CD4-positive, CD25-positive, alpha-beta regulatory T cell (primary cell): ENCODE measurements at regions not wholly inside any gene's neighbourhood (a gene's known extent, or its start where the extent isn't known, plus 50 kb on each side); places are given as distances from the start of the nearest gene placed in this dataset.

ENCODE experiments used
- ATAC-seq, 2 donors: fragments of 150-1000 bp; cut with Tn5 transposase; one replicate each; pipeline ENCODE4 v1.10.0; 2021; ENCODE audit warnings: low read depth in 2 of 2, moderate number of reproducible peaks in 2 of 2, moderate library complexity in 1 of 2
- DNase-seq, 3 donors: peaks; one replicate each; pipeline versions ENCODE4 v3.0.0 to v3.0.0-alpha.2; 2012 to 2022; ENCODE audit warnings: mixed read lengths in 1 of 3
- H3K27ac ChIP-seq: one replicate; pipeline ENCODE4 v1.7.0; 2013; ENCODE audit warnings: mild to moderate bottlenecking, low read length; ENCODE audit not compliant: insufficient read depth, poor library complexity, severe bottlenecking
- H3K27me3 ChIP-seq: one replicate; pipeline ENCODE4 v1.7.0; 2013; ENCODE audit warnings: low read length; ENCODE audit not compliant: control insufficient read depth, insufficient read depth
- H3K36me3 ChIP-seq: one replicate; pipeline ENCODE4 v1.7.0; 2013; ENCODE audit warnings: mild to moderate bottlenecking, low read length, moderate library complexity; ENCODE audit not compliant: control insufficient read depth, insufficient read depth
- H3K4me1 ChIP-seq: 2 replicates; pipeline ENCODE4 v1.7.0; 2013; ENCODE audit warnings: mild to moderate bottlenecking, low read length; ENCODE audit not compliant: insufficient read depth, control insufficient read depth, poor library complexity, severe bottlenecking
- H3K4me3 ChIP-seq: one replicate; pipeline ENCODE4 v1.7.0; 2013; ENCODE audit warnings: low read depth, mild to moderate bottlenecking, low read length, moderate library complexity
- H3K9me3 ChIP-seq, 2 experiments: 1 replicate in 1 of 2; 2 replicates in 1 of 2; pipeline ENCODE4 v1.7.0; 2013; ENCODE audit warnings: low read length in 2 of 2, mild to moderate bottlenecking in 1 of 2, moderate library complexity in 1 of 2; ENCODE audit not compliant: control insufficient read depth in 2 of 2
- H3K27ac Mint-ChIP-seq, 3 donors: one replicate each; pipeline ENCODE4 v1.8.0; 2020 to 2022; ENCODE audit warnings: mild to moderate bottlenecking in 3 of 3, mixed read lengths in 3 of 3, moderate library complexity in 2 of 3
- H3K27me3 Mint-ChIP-seq: one replicate; pipeline ENCODE4 v1.8.0; 2022; ENCODE audit warnings: mild to moderate bottlenecking, mixed read lengths
- H3K36me3 Mint-ChIP-seq: one replicate; pipeline ENCODE4 v1.8.0; 2020; ENCODE audit warnings: mixed read lengths
- H3K4me1 Mint-ChIP-seq, 4 donors: one replicate each; pipeline ENCODE4 v1.8.0; 2020 to 2022; ENCODE audit warnings: mixed read lengths in 4 of 4, mild to moderate bottlenecking in 1 of 4
- H3K4me3 Mint-ChIP-seq, 4 donors: one replicate each; pipeline ENCODE4 v1.8.0; 2020 to 2022; ENCODE audit warnings: mild to moderate bottlenecking in 4 of 4, mixed read lengths in 4 of 4, moderate library complexity in 3 of 4
- H3K9me3 Mint-ChIP-seq, 7 donors: one replicate each; pipeline ENCODE4 v1.8.0; 2020 to 2022; ENCODE audit warnings: mixed read lengths in 7 of 7, mild to moderate bottlenecking in 3 of 7, moderate library complexity in 2 of 7

DNA sequence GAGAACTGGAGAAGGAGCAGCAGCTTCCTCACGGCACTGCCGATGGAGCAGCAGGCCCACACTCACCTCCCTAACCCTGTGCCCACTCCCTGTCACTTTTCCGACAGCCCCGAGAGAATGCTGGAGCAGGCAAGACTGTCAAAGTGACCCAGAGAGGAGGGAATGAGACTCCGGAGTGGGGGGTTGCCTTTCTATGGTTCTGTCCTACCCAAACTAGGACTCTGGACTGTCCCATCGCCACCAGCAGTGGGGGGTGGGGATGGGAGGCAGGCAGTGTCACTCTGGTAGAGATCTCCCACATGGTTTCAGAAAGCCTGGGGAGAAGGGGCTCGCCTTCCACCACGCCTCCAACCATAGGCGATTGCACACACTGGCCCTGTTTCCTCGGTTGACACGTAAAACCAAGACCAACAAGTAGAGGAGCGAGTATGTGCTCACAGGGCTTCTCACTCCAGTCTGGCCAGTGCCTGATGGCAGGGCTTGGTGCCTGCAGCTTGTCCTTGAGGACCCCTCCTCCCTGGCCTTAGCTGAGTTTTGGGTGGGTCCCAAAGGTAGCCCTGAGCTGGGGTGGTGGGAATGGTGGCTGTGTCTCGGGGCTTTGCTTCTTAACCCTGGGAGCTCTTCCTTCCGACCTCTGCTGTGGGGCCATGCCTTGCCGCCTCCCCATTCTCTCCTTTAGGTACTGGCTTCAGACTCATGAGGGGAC, 148.5 kb downstream of the PTPN20 start:
- no peaks in the 10 kb centered on the region for H3K36me3 Mint-ChIP-seq
- H3K4me1 Mint-ChIP-seq: no peaks in the 10 kb centered on the region
- no peak overlapping the region for H3K4me3 Mint-ChIP-seq
- H3K4me1 ChIP-seq: no peaks in the 10 kb centered on the region
- no peaks in the 10 kb centered on the region for H3K9me3 ChIP-seq
- DNase-seq: no peak
- H3K36me3 ChIP-seq: no peaks in the 10 kb centered on the region
- no peak overlapping the region for H3K4me3 ChIP-seq
- H3K27me3 Mint-ChIP-seq: peaks cover 6% of the 10 kb centered on the region
- no peak overlapping the region for H3K27ac ChIP-seq
- ATAC-seq: no peak
- H3K27me3 ChIP-seq: no peaks in the 10 kb centered on the region
- H3K27ac Mint-ChIP-seq: no peak overlapping the region
- H3K9me3 Mint-ChIP-seq: peaks cover 0 to 2% (median 0%) of the 10 kb centered on the region in 7 donors

DNA sequence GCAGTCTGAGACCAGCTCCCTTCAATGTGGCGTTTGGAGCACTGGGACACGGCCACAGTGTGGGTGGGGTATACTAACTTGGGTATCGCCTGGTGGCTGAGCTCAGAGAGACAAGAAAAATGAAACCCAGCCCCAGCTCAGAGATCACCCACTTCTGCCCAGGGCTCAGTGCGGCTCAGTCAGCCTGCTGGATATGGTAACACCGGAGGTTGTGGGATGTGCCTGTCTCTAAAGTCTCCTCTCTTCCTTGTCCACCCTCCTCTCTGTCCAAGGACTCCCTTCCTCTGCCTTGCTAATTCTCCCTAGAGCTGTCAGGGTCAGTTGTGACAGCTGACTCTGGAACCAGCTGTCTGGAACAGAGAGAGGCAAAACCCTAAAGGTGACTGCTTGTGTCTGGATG, 149.1 kb downstream of the PTPN20 start:
- Mint-ChIP-seq H3K36me3 (no peaks in the 10 kb centered on the region), H3K9me3 (peaks cover 0 to 2% (median 0%) of the 10 kb centered on the region in 7 donors), H3K27ac (no peak overlapping the region), H3K4me3 (no peak overlapping the region), H3K27me3 (peaks cover 6% of the 10 kb centered on the region), H3K4me1 (no peaks in the 10 kb centered on the region)
- Histone ChIP-seq H3K4me3 (no peak overlapping the region), H3K4me1 (no peaks in the 10 kb centered on the region), H3K36me3 (no peaks in the 10 kb centered on the region), H3K27ac (no peak overlapping the region), H3K27me3 (no peaks in the 10 kb centered on the region), H3K9me3 (no peaks in the 10 kb centered on the region)
- no peak for DNase-seq
- no peak for ATAC-seq

DNA sequence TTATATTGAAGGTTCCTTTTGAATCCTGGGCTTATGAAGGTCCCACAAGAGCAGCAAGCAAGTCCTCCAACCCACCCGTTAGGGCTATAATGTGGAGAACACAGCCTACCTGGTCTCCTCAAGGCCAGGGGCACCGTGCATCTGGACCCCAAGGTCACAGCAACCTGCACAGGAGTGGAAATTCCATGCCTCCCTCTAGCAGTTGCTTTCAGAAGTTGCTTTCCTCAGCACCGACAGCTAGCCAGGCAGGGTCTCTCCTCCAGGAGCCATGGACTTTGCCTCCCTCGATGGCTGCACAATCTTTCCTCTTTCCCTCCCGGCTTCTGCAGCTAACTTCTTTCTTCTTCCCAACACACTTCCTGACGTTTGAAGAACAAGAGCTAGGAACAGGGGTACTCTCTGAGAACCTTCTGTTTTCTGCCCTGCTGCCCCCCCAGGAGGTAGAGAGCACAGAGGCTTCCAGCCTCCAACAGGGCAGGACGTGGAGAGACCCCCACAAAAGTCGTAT, 149.8 kb downstream of the PTPN20 start:
- Mint-ChIP-seq H3K4me3 (no peak overlapping the region), H3K36me3 (no peaks in the 10 kb centered on the region), H3K9me3 (peaks cover 0 to 2% (median 0%) of the 10 kb centered on the region in 7 donors), H3K27ac (no peak overlapping the region), H3K27me3 (peaks cover 8% of the 10 kb centered on the region), H3K4me1 (no peaks in the 10 kb centered on the region)
- Histone ChIP-seq H3K36me3 (no peaks in the 10 kb centered on the region), H3K27ac (no peak overlapping the region), H3K4me3 (no peak overlapping the region), H3K4me1 (no peaks in the 10 kb centered on the region), H3K9me3 (no peaks in the 10 kb centered on the region), H3K27me3 (no peaks in the 10 kb centered on the region)
- DNase-seq (no peak), ATAC-seq (no peak)

DNA sequence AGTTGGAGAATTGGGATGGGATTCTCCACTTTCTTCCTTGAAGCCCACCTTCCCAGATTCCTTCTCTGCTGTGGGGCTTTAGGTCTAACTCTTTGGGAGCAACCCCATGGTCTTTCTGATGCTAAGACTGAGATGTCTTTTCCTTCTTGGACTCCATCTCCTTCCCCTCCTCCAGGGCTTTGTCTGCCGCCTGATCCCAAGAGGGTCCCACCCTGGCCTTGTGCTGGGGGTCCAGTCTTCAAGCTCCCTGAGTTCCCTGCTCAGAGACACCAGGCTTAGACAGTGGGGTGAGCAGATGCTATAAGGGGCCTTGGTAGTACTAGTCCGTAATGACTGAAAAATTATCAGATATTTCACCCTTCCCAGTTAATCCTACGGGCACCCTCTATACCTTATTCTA, 150.5 kb downstream of the PTPN20 start:
- ATAC-seq (no peak), DNase-seq (no peak)
- Histone ChIP-seq H3K4me3 (no peak overlapping the region), H3K9me3 (no peaks in the 10 kb centered on the region), H3K36me3 (no peaks in the 10 kb centered on the region), H3K27ac (no peak overlapping the region), H3K4me1 (no peaks in the 10 kb centered on the region), H3K27me3 (no peaks in the 10 kb centered on the region)
- H3K36me3 Mint-ChIP-seq: no peaks in the 10 kb centered on the region
- no peak overlapping the region for H3K4me3 Mint-ChIP-seq
- H3K27me3 Mint-ChIP-seq: peaks cover 9% of the 10 kb centered on the region
- peaks cover 0 to 2% (median 0%) of the 10 kb centered on the region in 7 donors for H3K9me3 Mint-ChIP-seq
- no peak overlapping the region for H3K27ac Mint-ChIP-seq
- H3K4me1 Mint-ChIP-seq: no peaks in the 10 kb centered on the region

DNA sequence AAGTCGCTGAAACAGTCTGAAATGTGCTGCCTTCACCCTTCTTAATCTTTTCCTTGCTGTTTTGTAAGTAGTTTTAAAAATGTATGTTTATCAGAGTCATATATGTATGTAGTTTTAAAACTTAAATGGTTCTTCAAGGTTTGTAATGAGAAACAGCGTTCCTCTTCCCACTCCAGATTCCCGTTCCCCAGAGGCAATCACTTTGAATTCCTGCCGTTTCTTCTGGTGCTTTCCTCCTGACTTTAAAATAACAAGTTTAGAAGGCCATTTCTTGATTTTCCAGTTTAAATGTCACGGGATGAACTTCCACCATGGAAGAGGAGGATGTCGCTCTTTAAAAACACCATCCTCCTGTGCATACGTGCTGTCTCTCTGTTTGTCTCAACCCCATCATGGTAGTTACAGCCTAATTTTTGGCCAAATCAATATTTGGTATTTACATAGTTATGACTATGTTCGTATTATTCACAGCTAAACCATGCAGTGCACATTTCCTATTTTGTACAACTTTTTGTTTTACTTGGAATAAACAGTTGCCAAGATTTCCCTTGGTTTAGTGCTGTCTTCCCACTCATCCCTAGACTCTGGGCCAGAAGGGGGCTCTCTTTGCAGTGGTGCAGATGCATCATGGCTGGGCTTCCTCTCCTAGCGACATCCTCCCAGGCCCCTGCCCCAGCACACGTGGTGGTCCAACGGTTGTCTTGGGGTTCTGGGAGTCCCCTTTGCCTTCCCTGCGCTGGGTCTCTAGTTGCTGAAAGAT, 151.4 kb downstream of the PTPN20 start:
- H3K4me1 ChIP-seq: no peaks in the 10 kb centered on the region
- ATAC-seq: no peak
- no peaks in the 10 kb centered on the region for H3K36me3 ChIP-seq
- H3K27ac ChIP-seq: no peak overlapping the region
- no peak overlapping the region for H3K4me3 Mint-ChIP-seq
- no peak overlapping the region for H3K4me3 ChIP-seq
- H3K27me3 Mint-ChIP-seq: peaks cover 9% of the 10 kb centered on the region
- H3K4me1 Mint-ChIP-seq: no peaks in the 10 kb centered on the region
- no peak overlapping the region for H3K27ac Mint-ChIP-seq
- no peaks in the 10 kb centered on the region for H3K27me3 ChIP-seq
- no peaks in the 10 kb centered on the region for H3K36me3 Mint-ChIP-seq
- H3K9me3 Mint-ChIP-seq: peaks cover 0 to 2% (median 0%) of the 10 kb centered on the region in 7 donors
- DNase-seq: no peak
- no peaks in the 10 kb centered on the region for H3K9me3 ChIP-seq

DNA sequence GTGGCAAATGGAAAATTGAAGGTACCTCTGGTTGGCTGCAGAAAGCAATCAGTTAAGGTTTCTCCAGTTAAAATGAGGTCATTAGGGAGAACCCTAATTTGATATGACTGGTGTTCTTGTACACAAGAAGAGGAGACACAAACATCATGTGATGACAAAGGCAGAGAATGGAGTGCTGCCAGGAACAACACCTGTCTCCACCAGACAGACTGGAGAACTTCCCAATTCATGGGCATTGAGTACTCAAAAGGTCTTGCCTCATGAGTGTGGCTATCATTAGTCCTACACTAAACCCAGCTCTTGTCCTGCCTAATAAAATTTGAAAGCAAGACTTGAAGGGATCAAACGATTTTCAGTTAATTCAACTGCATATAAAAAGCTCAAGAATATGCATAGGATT, 152.6 kb downstream of the PTPN20 start:
- DNase-seq (no peak), ATAC-seq (no peak)
- no peak overlapping the region for H3K4me3 ChIP-seq
- Mint-ChIP-seq H3K9me3 (peaks cover 0 to 1% (median 0%) of the 10 kb centered on the region in 7 donors), H3K27ac (no peak overlapping the region), H3K4me3 (no peak overlapping the region), H3K36me3 (no peaks in the 10 kb centered on the region), H3K27me3 (peaks cover 4% of the 10 kb centered on the region), H3K4me1 (no peaks in the 10 kb centered on the region)
- no peaks in the 10 kb centered on the region for H3K36me3 ChIP-seq
- no peaks in the 10 kb centered on the region for H3K4me1 ChIP-seq
- H3K9me3 ChIP-seq: no peaks in the 10 kb centered on the region
- no peaks in the 10 kb centered on the region for H3K27me3 ChIP-seq
- H3K27ac ChIP-seq: no peak overlapping the region

DNA sequence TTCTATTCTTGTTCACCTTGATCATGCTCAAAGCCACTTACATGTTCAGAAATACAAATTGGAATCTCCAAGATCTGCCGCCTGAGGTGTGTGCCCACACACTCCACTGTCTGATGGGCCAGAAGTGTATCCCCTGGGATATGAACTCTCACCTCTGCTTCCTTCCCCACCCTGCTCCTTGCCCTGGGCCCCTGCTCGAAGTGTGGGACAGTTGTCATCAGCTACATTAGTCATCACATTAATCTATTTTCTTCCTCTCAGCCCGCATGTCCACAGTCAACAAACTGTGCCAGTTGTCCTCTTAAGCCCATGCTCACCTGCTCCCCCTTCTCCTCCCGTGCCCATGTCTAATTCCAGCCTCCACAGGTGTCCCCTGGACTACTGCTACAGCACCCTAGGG, 154.7 kb downstream of the PTPN20 start:
- ATAC-seq: no peak
- H3K4me1 Mint-ChIP-seq: no peaks in the 10 kb centered on the region
- no peaks in the 10 kb centered on the region for H3K36me3 Mint-ChIP-seq
- no peaks in the 10 kb centered on the region for H3K36me3 ChIP-seq
- peaks cover 4% of the 10 kb centered on the region for H3K27me3 Mint-ChIP-seq
- no peak for DNase-seq
- H3K4me3 ChIP-seq: no peak overlapping the region
- H3K4me3 Mint-ChIP-seq: no peak overlapping the region
- no peaks in the 10 kb centered on the region for H3K9me3 Mint-ChIP-seq
- H3K27ac Mint-ChIP-seq: no peak overlapping the region
- H3K27me3 ChIP-seq: no peaks in the 10 kb centered on the region
- no peaks in the 10 kb centered on the region for H3K4me1 ChIP-seq
- no peak overlapping the region for H3K27ac ChIP-seq
- no peaks in the 10 kb centered on the region for H3K9me3 ChIP-seq
